Progenitor cell of endocrine pancreas (in vitro differentiated cells): ENCODE measurements at regions not wholly inside any gene's neighbourhood (a gene's known extent, or its start where the extent isn't known, plus 50 kb on each side); places are given as distances from the start of the nearest gene placed in this dataset.
"Not testable (repeated sequence)": the region's sequence is repeated elsewhere in the genome, so short reads cannot be mapped to it uniquely, and the experiment has no call there.

Experiments used
- DNase-seq: peaks from one replicate; pipeline ENCODE4 v3.0.0; 2021; ENCODE audit warnings: low spot score; ENCODE audit not compliant: unreplicated experiment
- H3K27ac Mint-ChIP-seq: 2 replicates; pipeline ENCODE4 v1.8.0; 2021; ENCODE audit warnings: mild to moderate bottlenecking, moderate library complexity, mixed read lengths
- H3K27me3 Mint-ChIP-seq: 2 replicates; pipeline ENCODE4 v1.8.0; 2021; ENCODE audit warnings: mixed read lengths
- H3K36me3 Mint-ChIP-seq: 2 replicates; pipeline ENCODE4 v1.8.0; 2022; ENCODE audit warnings: mixed read lengths; ENCODE audit not compliant: insufficient read depth
- H3K4me1 Mint-ChIP-seq: 2 replicates; pipeline ENCODE4 v1.8.0; 2021; ENCODE audit warnings: low read depth, mixed read lengths
- H3K4me3 Mint-ChIP-seq: 2 replicates; pipeline ENCODE4 v1.8.0; 2021; ENCODE audit warnings: low read depth, mild to moderate bottlenecking, moderate library complexity, mixed read lengths
- H3K9me3 Mint-ChIP-seq: 2 replicates; pipeline ENCODE4 v1.8.0; 2021; ENCODE audit warnings: low read depth, mixed read lengths
- TF ChIP-seq, protein P1 (sequence below): fragments of 200-600 bp; sonication (generic); IDR thresholded peaks from one replicate; pipeline ENCODE4 v1.5.0; 2021; ENCODE audit warnings: antibody characterized with exemption, mild to moderate bottlenecking; ENCODE audit not compliant: unreplicated experiment

DNA sequence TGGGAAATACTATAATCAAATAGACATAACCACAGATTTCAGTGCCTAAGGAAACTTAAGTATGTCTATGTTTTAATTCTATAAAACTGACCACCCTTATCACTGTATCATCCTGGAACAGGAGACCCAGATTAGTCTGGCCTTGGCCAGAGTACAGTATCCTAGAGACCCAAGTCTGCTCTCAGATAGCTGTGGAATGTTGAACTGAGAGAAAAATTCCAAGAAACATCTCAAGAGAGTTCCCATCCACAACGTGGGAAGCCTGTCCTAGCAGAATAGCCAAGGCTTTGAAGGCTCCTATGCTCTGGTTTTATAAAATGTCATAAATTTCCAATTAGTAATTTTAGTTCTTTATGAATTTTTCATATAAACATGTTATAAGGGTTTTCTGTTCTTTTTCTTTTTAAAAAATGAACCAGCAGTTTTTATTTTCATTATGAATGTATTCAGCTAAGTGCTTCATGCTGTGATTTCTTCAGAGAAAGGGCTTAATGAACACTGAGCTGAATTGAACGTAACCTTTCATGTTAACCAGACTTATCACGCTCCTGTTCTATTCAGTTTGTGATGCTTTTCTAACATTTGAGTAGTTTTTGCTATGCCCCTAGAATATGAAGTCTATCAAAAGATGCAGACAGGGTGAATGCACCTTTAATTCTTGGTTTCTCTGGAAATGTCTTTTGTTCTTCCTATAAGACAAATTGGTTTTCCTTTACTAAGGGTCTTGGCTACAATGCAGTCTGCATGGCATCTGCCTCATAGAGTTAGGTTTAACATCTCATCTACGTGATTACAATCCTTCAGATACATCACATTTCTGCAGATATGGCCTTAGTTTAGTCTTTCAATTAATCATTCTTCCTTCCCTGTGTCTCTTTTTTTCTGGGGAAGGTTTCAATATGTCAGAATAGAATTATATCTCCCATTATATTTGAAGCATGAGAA is 230.8 kb downstream of the CYLC2 start:
- Mint-ChIP-seq H3K9me3 (peaks cover 6% of the 10 kb centered on the region), H3K27me3 (no peaks in the 10 kb centered on the region), H3K4me1 (peaks cover 2% of the 10 kb centered on the region), H3K4me3 (no peak overlapping the region), H3K27ac (no peak overlapping the region), H3K36me3 (no peaks in the 10 kb centered on the region)
- DNase-seq = no peak
- TF ChIP-seq, protein P1, sequence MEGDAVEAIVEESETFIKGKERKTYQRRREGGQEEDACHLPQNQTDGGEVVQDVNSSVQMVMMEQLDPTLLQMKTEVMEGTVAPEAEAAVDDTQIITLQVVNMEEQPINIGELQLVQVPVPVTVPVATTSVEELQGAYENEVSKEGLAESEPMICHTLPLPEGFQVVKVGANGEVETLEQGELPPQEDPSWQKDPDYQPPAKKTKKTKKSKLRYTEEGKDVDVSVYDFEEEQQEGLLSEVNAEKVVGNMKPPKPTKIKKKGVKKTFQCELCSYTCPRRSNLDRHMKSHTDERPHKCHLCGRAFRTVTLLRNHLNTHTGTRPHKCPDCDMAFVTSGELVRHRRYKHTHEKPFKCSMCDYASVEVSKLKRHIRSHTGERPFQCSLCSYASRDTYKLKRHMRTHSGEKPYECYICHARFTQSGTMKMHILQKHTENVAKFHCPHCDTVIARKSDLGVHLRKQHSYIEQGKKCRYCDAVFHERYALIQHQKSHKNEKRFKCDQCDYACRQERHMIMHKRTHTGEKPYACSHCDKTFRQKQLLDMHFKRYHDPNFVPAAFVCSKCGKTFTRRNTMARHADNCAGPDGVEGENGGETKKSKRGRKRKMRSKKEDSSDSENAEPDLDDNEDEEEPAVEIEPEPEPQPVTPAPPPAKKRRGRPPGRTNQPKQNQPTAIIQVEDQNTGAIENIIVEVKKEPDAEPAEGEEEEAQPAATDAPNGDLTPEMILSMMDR = no peak

DNA sequence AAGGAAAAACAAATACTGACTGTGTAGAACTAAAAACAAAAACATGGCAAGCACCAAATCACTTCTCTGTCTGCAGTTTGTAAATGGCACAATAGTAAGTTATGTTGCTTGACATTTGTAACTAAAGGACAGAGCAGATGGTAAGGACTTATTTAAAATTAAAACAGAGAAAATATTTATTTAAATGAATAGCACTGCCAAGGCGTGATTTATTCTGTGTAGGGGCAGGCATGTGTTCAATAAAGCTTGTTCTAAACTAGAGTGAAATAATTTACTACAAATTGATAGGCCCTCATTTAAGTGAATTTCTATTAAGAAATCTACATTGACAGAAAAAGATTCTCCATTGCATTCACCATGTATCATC is 231.5 kb downstream of the CYLC2 start:
- Mint-ChIP-seq H3K27ac (no peak overlapping the region), H3K27me3 (no peaks in the 10 kb centered on the region), H3K4me1 (peaks cover 2% of the 10 kb centered on the region), H3K9me3 (peaks cover 3% of the 10 kb centered on the region), H3K4me3 (no peak overlapping the region), H3K36me3 (no peaks in the 10 kb centered on the region)
- TF ChIP-seq, protein P1 = no peak
- no peak for DNase-seq

GRCh38 chr9:103237571-103238109 is 242.5 kb downstream of the CYLC2 start:
- peak overlapping the region; percentile 57 for H3K4me3 Mint-ChIP-seq
- H3K36me3 Mint-ChIP-seq, H3K27ac Mint-ChIP-seq, DNase-seq, H3K9me3 Mint-ChIP-seq, H3K4me1 Mint-ChIP-seq, H3K27me3 Mint-ChIP-seq: not testable (repeated sequence)

DNA sequence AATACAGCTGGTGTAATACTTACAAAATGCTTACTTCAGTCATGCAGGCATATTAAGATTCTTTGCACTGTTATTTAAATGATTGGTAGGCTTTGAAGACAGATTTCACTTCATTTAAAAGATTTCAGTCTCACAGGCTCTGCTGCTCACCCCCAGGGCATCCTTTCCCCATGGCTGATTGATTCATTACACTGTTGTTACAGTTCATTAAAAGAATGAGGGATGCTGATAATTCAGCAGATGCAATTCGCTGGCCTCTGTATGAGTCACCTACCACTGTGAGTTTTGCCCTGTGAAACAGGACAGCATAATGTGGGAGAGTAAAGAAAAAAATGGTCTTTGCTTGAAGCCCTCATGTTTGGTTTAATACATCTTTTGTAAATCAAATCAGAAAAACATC is 246.9 kb downstream of the CYLC2 start:
- Mint-ChIP-seq H3K27ac (no peak overlapping the region), H3K4me3 (no peak overlapping the region), H3K4me1 (peaks cover 1% of the 10 kb centered on the region), H3K9me3 (no peaks in the 10 kb centered on the region), H3K36me3 (no peaks in the 10 kb centered on the region), H3K27me3 (no peaks in the 10 kb centered on the region)
- no peak for DNase-seq
- TF ChIP-seq, protein P1 = no peak

DNA sequence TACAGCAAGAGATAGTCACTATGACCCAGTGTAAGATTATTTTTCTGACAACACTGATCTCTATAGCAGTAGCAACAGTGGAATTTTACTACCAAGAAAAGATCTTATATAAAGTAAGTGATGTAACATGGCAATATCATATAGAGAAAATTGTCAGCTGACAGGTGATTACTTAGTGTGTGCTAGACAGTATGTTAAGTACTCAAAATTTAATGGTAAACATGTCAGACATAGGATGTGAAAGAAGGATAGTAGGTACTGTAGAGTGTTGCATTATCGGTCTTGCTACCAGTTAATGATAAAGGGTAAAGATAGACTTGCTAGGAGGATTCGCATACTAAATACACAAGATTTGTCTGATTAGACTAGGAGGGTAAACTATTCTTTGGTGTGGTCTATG is 247.4 kb downstream of the CYLC2 start:
- TF ChIP-seq, protein P1 = no peak
- no peak overlapping the region for H3K4me3 Mint-ChIP-seq
- H3K4me1 Mint-ChIP-seq = peaks cover 1% of the 10 kb centered on the region
- H3K9me3 Mint-ChIP-seq = no peaks in the 10 kb centered on the region
- H3K36me3 Mint-ChIP-seq = no peaks in the 10 kb centered on the region
- no peaks in the 10 kb centered on the region for H3K27me3 Mint-ChIP-seq
- H3K27ac Mint-ChIP-seq = no peak overlapping the region
- DNase-seq = no peak

- Mint-ChIP-seq H3K27ac (no peak overlapping the region), H3K36me3 (no peaks in the 10 kb centered on the region), H3K4me1 (peaks cover 1% of the 10 kb centered on the region), H3K27me3 (no peaks in the 10 kb centered on the region), H3K9me3 (no peaks in the 10 kb centered on the region), H3K4me3 (no peak overlapping the region)
- DNase-seq = no peak
- TF ChIP-seq, protein P1 = no peak
Observed at GRCh38 chr9:103243553-103243952, 248.4 kb downstream of the CYLC2 start.
